ENCODE measurements at regions not wholly inside any gene's neighbourhood (a gene's known extent, or its start where the extent isn't known, plus 50 kb on each side); places are given as distances from the start of the nearest gene placed in this dataset.
"Not testable (repeated sequence)": the region's sequence is repeated elsewhere in the genome, so short reads cannot be mapped to it uniquely, and the experiment has no call there.

DNA sequence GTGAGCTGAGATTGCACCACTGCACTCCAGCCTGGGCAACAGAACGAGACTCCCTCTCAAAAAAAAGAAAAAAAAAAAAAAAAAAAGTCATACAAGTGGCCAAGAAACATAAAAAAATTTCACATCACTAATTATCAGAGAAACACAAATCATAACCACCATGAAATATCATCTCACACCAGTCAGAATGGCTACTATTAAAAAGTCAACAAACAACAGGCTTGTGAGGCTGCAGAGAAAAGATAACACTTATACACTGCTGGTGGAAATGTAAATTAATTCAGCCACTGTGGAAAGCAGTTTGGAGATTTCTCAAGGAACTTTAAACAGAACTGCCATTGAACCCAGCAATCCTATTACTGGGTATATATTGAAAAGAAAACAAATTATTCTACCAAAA is 291.1 kb upstream of the MCTP2 start:
- Histone ChIP-seq H3K9me3 (no peaks in the 10 kb centered on the region), H3K27me3 (no peaks in the 10 kb centered on the region), H3K36me3 (replicated peaks in 1 of 2; ENCODE audit: insufficient read depth in 1 of 2, low read depth in 2 of 2) (no peaks in the 10 kb centered on the region), H3K4me1 (peaks cover 6% of the 10 kb centered on the region), H3K27ac (no peak overlapping the region), H3K4me3 (no peak overlapping the region)
- intact Hi-C loops (cut with DNase I) = no loop called here
- DNase-seq (no peak), ATAC-seq (no peak)
- TF ChIP-seq, protein P1, sequence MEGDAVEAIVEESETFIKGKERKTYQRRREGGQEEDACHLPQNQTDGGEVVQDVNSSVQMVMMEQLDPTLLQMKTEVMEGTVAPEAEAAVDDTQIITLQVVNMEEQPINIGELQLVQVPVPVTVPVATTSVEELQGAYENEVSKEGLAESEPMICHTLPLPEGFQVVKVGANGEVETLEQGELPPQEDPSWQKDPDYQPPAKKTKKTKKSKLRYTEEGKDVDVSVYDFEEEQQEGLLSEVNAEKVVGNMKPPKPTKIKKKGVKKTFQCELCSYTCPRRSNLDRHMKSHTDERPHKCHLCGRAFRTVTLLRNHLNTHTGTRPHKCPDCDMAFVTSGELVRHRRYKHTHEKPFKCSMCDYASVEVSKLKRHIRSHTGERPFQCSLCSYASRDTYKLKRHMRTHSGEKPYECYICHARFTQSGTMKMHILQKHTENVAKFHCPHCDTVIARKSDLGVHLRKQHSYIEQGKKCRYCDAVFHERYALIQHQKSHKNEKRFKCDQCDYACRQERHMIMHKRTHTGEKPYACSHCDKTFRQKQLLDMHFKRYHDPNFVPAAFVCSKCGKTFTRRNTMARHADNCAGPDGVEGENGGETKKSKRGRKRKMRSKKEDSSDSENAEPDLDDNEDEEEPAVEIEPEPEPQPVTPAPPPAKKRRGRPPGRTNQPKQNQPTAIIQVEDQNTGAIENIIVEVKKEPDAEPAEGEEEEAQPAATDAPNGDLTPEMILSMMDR (IDR thresholded peaks at IDR 0.05) = no peak
- TF ChIP-seq POLR2A (IDR thresholded peaks at IDR 0.05) = no peak
- WGBS, 2 donors = 69 to 75% methylated on average over 1 of the region's 1 CpG

DNA sequence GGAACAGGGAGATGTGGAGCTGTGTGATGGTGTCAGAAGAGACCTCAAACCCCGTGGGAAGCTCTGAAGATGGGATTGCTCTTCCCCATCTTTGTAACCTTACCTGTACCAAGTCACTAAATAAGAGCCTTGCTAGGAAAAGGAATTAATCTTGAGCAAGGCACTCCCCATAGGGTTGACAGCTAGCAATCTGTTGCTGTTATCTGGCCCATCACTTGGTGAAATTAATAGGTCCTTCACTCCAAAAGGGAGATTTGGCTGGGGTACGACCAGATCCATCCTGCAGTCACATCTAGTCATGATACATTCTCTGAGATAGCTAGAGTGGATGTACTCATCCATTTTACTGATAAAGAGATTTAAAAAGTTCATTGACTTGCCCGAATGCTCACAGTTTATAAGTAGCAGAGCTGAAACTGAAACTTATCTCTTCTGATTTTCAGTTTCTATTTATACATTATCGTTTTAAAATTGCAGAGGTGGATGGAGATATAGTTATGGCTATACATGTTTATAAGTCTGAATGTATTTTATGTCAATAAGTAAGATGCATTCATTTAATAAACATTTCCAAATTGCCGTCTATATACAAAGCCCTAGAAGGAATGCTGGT is 299.1 kb upstream of the MCTP2 start:
- Histone ChIP-seq H3K36me3 (replicated peaks in 1 of 2; ENCODE audit: insufficient read depth in 1 of 2, low read depth in 2 of 2) (no peaks in the 10 kb centered on the region), H3K9me3 (no peaks in the 10 kb centered on the region), H3K4me3 (no peak overlapping the region), H3K27me3 (no peaks in the 10 kb centered on the region), H3K4me1 (no peaks in the 10 kb centered on the region), H3K27ac (no peak overlapping the region)
- 54 to 63% methylated on average over 5 of the region's 5 CpGs for WGBS, 2 donors
- no peak for ATAC-seq
- DNase-seq = no peak
- TF ChIP-seq, protein P1 (IDR thresholded peaks at IDR 0.05) = no peak
- no peak for TF ChIP-seq POLR2A (IDR thresholded peaks at IDR 0.05)
- intact Hi-C loops (cut with DNase I) = no loop called here

DNA sequence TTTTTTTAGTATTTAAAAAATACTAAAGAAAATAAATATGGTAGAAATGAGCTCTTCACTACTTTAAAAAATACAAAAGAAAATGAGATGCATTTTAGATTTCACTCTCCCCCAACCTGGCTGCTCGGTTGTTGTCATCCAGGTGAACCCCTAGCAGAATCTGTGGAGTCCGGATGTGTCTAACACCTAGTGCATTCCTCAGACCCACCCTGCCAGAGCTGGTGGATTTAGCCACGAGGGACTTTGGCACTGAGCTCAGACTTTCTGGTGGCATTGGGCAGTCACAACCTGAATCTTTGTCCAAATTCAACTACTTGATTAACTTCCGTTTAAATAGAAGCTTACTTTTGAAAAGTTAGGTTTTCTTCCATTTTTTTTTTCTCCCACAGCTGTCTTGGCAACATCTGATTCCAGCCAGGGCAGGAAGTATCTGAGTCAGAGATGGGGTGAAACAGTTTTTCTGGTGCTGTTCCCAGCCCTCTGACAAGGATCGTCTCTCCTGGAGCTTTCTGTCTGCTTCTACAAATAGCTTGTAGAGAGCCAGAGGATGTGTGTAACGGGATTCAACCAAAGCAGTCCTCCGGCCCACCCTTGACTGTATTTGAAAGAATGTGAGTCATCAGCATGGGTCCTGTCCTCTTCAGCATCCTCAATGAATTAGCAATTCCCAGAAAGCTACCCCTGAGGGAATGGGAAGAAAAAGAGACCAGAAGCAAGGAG is 301.8 kb upstream of the MCTP2 start:
- DNase-seq = peak in 3 of 4 donors; percentile 15 to 48 (median 20)
- WGBS, 2 donors = 52 to 63% methylated on average over 7 of the region's 7 CpGs
- no peaks in the 10 kb centered on the region for H3K9me3 ChIP-seq

DNA sequence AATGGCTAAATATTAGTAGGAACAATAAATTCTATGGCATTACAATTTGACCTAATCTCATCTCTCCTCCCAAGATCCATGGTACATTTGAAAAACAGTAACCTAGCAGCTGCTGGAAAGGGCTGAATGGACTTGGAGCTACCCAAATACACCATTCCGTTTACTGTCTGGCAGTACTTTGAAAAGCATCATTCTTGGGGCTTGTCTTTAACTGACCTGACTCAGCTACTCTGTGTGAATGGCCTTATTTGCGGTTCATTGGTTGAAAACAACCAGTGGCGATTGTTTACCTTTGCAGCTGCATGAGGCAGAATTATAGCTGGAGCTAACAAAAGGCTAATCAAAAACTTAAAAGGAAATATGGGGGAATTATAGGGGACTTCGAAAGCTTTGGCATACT is 311.2 kb upstream of the MCTP2 start:
- Histone ChIP-seq H3K4me3 (no peak overlapping the region), H3K27me3 (no peaks in the 10 kb centered on the region), H3K36me3 (replicated peaks in 1 of 2; ENCODE audit: insufficient read depth in 1 of 2, low read depth in 2 of 2) (no peaks in the 10 kb centered on the region), H3K4me1 (no peaks in the 10 kb centered on the region), H3K27ac (no peak overlapping the region), H3K9me3 (no peaks in the 10 kb centered on the region)
- no peak for ATAC-seq
- intact Hi-C loops (cut with DNase I) = no loop called here
- WGBS, 2 donors = 53 to 65% methylated on average over 4 of the region's 4 CpGs
- TF ChIP-seq, protein P1 (IDR thresholded peaks at IDR 0.05) = no peak
- no peak for TF ChIP-seq POLR2A (IDR thresholded peaks at IDR 0.05)
- no peak for DNase-seq

More for the DNA sequence above, 301.8 kb upstream of the MCTP2 start:
- H3K36me3 ChIP-seq (replicated peaks in 1 of 2; ENCODE audit: insufficient read depth in 1 of 2, low read depth in 2 of 2) = no peaks in the 10 kb centered on the region
- ATAC-seq = peak; percentile 65
- intact Hi-C loops (cut with DNase I) = no loop called here
- H3K27ac ChIP-seq = no peak overlapping the region
- H3K4me1 ChIP-seq = no peaks in the 10 kb centered on the region
- TF ChIP-seq POLR2A (IDR thresholded peaks at IDR 0.05) = no peak
- TF ChIP-seq, protein P1 (IDR thresholded peaks at IDR 0.05) = no peak
- H3K27me3 ChIP-seq = no peaks in the 10 kb centered on the region
- no peak overlapping the region for H3K4me3 ChIP-seq

DNA sequence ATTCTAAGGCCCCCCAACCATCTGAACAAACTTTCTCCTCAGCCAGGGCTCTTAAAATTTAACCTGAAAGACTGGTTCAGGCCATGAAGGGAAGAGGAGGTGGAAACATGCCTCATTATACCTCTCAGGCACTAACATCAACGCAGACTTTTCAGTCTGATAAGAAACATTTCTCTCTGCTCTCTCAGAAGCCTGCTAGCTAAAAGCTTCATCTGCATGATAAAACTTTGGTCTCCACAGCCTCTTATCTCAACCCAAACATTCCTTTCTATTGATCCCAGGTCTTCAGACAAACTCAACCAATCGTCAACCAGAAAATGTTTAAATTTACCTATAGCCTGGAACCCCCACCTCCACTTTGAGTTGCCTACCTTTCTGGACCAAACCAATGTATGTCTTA is 312.6 kb upstream of the MCTP2 start:
- H3K4me3 ChIP-seq; H3K36me3 ChIP-seq (replicated peaks in 1 of 2; ENCODE audit: insufficient read depth in 1 of 2, low read depth in 2 of 2); H3K27me3 ChIP-seq; H3K27ac ChIP-seq; DNase-seq; H3K9me3 ChIP-seq; H3K4me1 ChIP-seq; intact Hi-C loops (cut with DNase I); ATAC-seq: not testable (repeated sequence)
- WGBS, 2 donors = 42 to 44% methylated on average over 2 of the region's 2 CpGs
